Lung (tissue), 11 donors: ENCODE measurements at regions not wholly inside any gene's neighbourhood (a gene's known extent, or its start where the extent isn't known, plus 50 kb on each side); places are given as distances from the start of the nearest gene placed in this dataset.
"Not testable (repeated sequence)": the region's sequence is repeated elsewhere in the genome, so short reads cannot be mapped to it uniquely, and the experiment has no call there.

Experiments used
- ATAC-seq: fragments of 200-7000 bp; cut with Tn5 transposase; one replicate; pipeline ENCODE4 v1.9.1; 2020; ENCODE audit warnings: moderate number of reproducible peaks; ENCODE audit not compliant: insufficient read depth, low FRiP score
- DNase-seq, 3 donors: peaks; one replicate each; pipeline ENCODE4 v3.0.0-alpha.2; 2013 to 2017
- H3K27ac ChIP-seq, 2 donors: one replicate each; pipeline ENCODE4 v1.5.1; 2013; ENCODE audit warnings: mild to moderate bottlenecking in 2 of 2, moderate library complexity in 2 of 2, control low read depth in 1 of 2, inconsistent platforms in 1 of 2, low read depth in 1 of 2, low read length in 1 of 2
- H3K27me3 ChIP-seq, 3 donors: one replicate each; pipeline ENCODE4 v1.5.1; 2013; ENCODE audit warnings: low read length in 2 of 3; ENCODE audit not compliant: control insufficient read depth in 3 of 3, insufficient read depth in 3 of 3
- H3K36me3 ChIP-seq, 4 donors: one replicate each; pipeline ENCODE4 v1.5.1; 2013; ENCODE audit warnings: low read length in 4 of 4, mild to moderate bottlenecking in 1 of 4, moderate library complexity in 1 of 4; ENCODE audit not compliant: control insufficient read depth in 4 of 4, insufficient read depth in 4 of 4
- H3K4me1 ChIP-seq, 5 donors: one replicate each; pipeline ENCODE4 v1.5.1; 2013; ENCODE audit warnings: low read length in 5 of 5, mild to moderate bottlenecking in 2 of 5, moderate library complexity in 1 of 5; ENCODE audit not compliant: control insufficient read depth in 5 of 5, insufficient read depth in 5 of 5
- H3K4me3 ChIP-seq: one replicate; pipeline ENCODE4 v1.5.1; 2013; ENCODE audit warnings: mild to moderate bottlenecking, control low read depth, moderate library complexity
- H3K9ac ChIP-seq, 2 donors: one replicate each; pipeline ENCODE4 v1.5.1; 2013; ENCODE audit warnings: low read length in 2 of 2, control low read depth in 1 of 2; ENCODE audit not compliant: insufficient read depth in 1 of 2
- H3K9me3 ChIP-seq, 4 donors: one replicate each; pipeline ENCODE4 v1.5.1; 2013; ENCODE audit warnings: low read length in 3 of 4, mild to moderate bottlenecking in 1 of 4, moderate library complexity in 1 of 4; ENCODE audit not compliant: control insufficient read depth in 4 of 4, insufficient read depth in 3 of 4
- WGBS, 2 donors: extraction: QIAGEN DNeasy Blood & Tissue Kit; methylation state at CpG; one replicate each; pipeline ENCODE4 v1.1.7; 2013; 5-methylcytosine and 5-hydroxymethylcytosine counted together
- TF ChIP-seq, protein P1 (sequence below): IDR thresholded peaks from 2 replicates; pipeline ENCODE4 v1.5.1; 2012; ENCODE audit warnings: mild to moderate bottlenecking; ENCODE audit errors: control extremely low read depth, extremely low read depth
- donor health status: control.
- donor health status: control.
- donor health status: Bipolar disorder and iron deficiency.
- donor health status: healthy.
- donor health status: DM: yes; HTN: yes; CAD: no.

DNA sequence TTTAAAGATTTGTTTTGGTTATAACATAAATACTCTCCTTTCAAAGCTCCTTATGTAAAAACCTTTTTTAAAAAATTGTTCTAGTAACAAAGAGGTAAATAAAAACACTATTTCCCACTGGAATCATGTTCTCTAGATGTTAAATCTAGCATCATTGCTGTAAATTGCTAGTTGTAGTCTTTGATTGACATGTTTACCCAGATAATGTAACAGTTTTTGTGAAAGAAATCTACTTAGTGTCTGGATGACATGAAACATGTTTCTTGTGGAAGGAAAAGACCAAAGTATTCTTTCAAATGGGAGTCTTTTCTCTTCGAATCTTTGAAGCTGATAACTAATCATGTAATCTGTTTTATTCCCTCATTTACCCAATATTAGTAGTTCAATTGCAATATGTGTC is 1565.9 kb upstream of the WWC1 start:
- TF ChIP-seq, protein P1, sequence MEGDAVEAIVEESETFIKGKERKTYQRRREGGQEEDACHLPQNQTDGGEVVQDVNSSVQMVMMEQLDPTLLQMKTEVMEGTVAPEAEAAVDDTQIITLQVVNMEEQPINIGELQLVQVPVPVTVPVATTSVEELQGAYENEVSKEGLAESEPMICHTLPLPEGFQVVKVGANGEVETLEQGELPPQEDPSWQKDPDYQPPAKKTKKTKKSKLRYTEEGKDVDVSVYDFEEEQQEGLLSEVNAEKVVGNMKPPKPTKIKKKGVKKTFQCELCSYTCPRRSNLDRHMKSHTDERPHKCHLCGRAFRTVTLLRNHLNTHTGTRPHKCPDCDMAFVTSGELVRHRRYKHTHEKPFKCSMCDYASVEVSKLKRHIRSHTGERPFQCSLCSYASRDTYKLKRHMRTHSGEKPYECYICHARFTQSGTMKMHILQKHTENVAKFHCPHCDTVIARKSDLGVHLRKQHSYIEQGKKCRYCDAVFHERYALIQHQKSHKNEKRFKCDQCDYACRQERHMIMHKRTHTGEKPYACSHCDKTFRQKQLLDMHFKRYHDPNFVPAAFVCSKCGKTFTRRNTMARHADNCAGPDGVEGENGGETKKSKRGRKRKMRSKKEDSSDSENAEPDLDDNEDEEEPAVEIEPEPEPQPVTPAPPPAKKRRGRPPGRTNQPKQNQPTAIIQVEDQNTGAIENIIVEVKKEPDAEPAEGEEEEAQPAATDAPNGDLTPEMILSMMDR: no peak
- no peak overlapping the region for H3K27ac ChIP-seq
- no peak overlapping the region for H3K4me3 ChIP-seq
- DNase-seq (no peak), ATAC-seq (no peak)
- 37 to 56% methylated on average over 1 of the region's 1 CpG for WGBS, 2 donors
- H3K9me3 ChIP-seq: peaks cover 0 to 4% (median 0%) of the 10 kb centered on the region in 4 donors
- H3K9ac ChIP-seq: no peak overlapping the region
- H3K36me3 ChIP-seq: no peaks in the 10 kb centered on the region
- H3K27me3 ChIP-seq: no peaks in the 10 kb centered on the region
- H3K4me1 ChIP-seq: no peaks in the 10 kb centered on the region

DNA sequence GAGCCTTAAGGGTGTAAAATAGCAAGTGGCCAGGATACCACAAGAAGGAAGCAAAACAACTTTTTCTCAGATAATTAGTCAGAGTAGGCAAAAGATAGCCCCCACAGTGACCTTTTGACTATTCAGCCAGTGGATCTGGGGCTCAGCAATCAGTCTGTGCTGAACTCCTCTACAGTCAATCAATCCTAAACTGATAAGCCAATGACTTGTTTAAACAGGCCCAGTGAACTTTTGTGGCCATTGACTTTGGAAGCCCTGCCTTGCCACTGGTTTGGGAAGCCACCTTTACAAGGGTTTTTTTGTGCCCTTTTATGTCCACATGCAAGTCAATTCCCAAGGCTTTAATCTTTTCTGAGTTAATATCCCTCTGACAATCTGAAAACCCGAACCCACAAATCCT is 1565.0 kb upstream of the WWC1 start:
- peaks cover 0 to 4% (median 0%) of the 10 kb centered on the region in 4 donors for H3K9me3 ChIP-seq
- DNase-seq: no peak
- ATAC-seq: no peak
- no peaks in the 10 kb centered on the region for H3K4me1 ChIP-seq
- H3K9ac ChIP-seq: no peak overlapping the region
- H3K27me3 ChIP-seq: no peaks in the 10 kb centered on the region
- no peaks in the 10 kb centered on the region for H3K36me3 ChIP-seq
- TF ChIP-seq, protein P1: no peak
- WGBS, 2 donors: 50 to 71% methylated on average over 1 of the region's 1 CpG
- no peak overlapping the region for H3K4me3 ChIP-seq
- no peak overlapping the region for H3K27ac ChIP-seq

GRCh38 chr5:166742951-166743350 is 1548.5 kb upstream of the WWC1 start:
- H3K4me1 ChIP-seq, DNase-seq, H3K27me3 ChIP-seq, ATAC-seq, H3K9ac ChIP-seq, H3K4me3 ChIP-seq, H3K9me3 ChIP-seq, H3K36me3 ChIP-seq, H3K27ac ChIP-seq: not testable (repeated sequence)
- WGBS, 2 donors: 76 to 91% methylated on average over 4 of the region's 4 CpGs

GRCh38 chr5:166746506-166746905 is 1544.9 kb upstream of the WWC1 start:
- Histone ChIP-seq H3K9ac (no peak overlapping the region), H3K36me3 (no peaks in the 10 kb centered on the region), H3K4me3 (no peak overlapping the region), H3K4me1 (no peaks in the 10 kb centered on the region), H3K27ac (no peak overlapping the region), H3K27me3 (no peaks in the 10 kb centered on the region), H3K9me3 (no peaks in the 10 kb centered on the region)
- ATAC-seq (no peak), DNase-seq (no peak)
- WGBS, 2 donors: 93 to 98% methylated on average over 2 of the region's 2 CpGs
- TF ChIP-seq, protein P1: no peak
